HUES64 (cell line): ENCODE measurements at regions not wholly inside any gene's neighbourhood (a gene's known extent, or its start where the extent isn't known, plus 50 kb on each side); places are given as distances from the start of the nearest gene placed in this dataset.

Source experiments
- H3K27ac ChIP-seq: 2 replicates; pipeline ENCODE4 v1.7.0; 2013; ENCODE audit warnings: low read depth, low read length, inconsistent platforms
- H3K27me3 ChIP-seq: 2 replicates; pipeline ENCODE4 v1.6.1; 2013; ENCODE audit warnings: mild to moderate bottlenecking, low read length; ENCODE audit not compliant: insufficient read depth
- H3K36me3 ChIP-seq: 2 replicates; pipeline ENCODE4 v1.6.1; 2013; ENCODE audit warnings: mild to moderate bottlenecking, low read length; ENCODE audit not compliant: insufficient read depth
- H3K4me1 ChIP-seq: 2 replicates; pipeline ENCODE4 v1.6.1; 2013; ENCODE audit warnings: mild to moderate bottlenecking, low read length, moderate library complexity; ENCODE audit not compliant: insufficient read depth
- H3K4me3 ChIP-seq: 2 replicates; pipeline ENCODE4 v1.5.1; 2013; ENCODE audit warnings: mild to moderate bottlenecking, low read length, moderate library complexity
- H3K9ac ChIP-seq: 2 replicates; pipeline ENCODE4 v1.6.1; 2013; ENCODE audit warnings: mild to moderate bottlenecking, low read depth, low read length
- H3K9me3 ChIP-seq: 2 replicates; pipeline ENCODE4 v1.6.1; 2013; ENCODE audit warnings: low read depth, low read length; ENCODE audit not compliant: insufficient read depth
- WGBS: fragments of 150-250, 120-280 bp; methylation state at CpG from one replicate; pipeline ENCODE4 v1.1.7; 2013; ENCODE audit warnings: missing lambda C conversion rate; 5-methylcytosine and 5-hydroxymethylcytosine counted together

GRCh38 chr2:22683914-22684313 is 701.1 kb upstream of the KLHL29 start:
- Histone ChIP-seq H3K36me3 (no peaks in the 10 kb centered on the region), H3K27ac (no peak overlapping the region), H3K9ac (no peak overlapping the region), H3K4me1 (no peaks in the 10 kb centered on the region), H3K9me3 (no peaks in the 10 kb centered on the region), H3K27me3 (no peaks in the 10 kb centered on the region), H3K4me3 (no peak overlapping the region)
- 94% methylated on average over 1 of the region's 1 CpG for WGBS

GRCh38 chr2:22690096-22690495 is 694.9 kb upstream of the KLHL29 start:
- Histone ChIP-seq H3K36me3 (no peaks in the 10 kb centered on the region), H3K9ac (no peak overlapping the region), H3K27me3 (no peaks in the 10 kb centered on the region), H3K4me3 (no peak overlapping the region), H3K27ac (no peak overlapping the region), H3K9me3 (no peaks in the 10 kb centered on the region), H3K4me1 (peaks cover 9% of the 10 kb centered on the region)
- no CpG with 5 or more reads among the region's 1 CpG for WGBS

GRCh38 chr2:22691666-22692065 is 693.3 kb upstream of the KLHL29 start:
- 94% methylated on average over 5 of the region's 5 CpGs for WGBS
- H3K36me3 ChIP-seq: no peaks in the 10 kb centered on the region
- peaks cover 15% of the 10 kb centered on the region for H3K4me1 ChIP-seq
- no peak overlapping the region for H3K9ac ChIP-seq
- no peak overlapping the region for H3K27ac ChIP-seq
- no peaks in the 10 kb centered on the region for H3K9me3 ChIP-seq
- H3K4me3 ChIP-seq: no peak overlapping the region
- H3K27me3 ChIP-seq: no peaks in the 10 kb centered on the region

- peaks cover 15% of the 10 kb centered on the region for H3K4me1 ChIP-seq
- no peak overlapping the region for H3K9ac ChIP-seq
- no peak overlapping the region for H3K27ac ChIP-seq
- H3K4me3 ChIP-seq: no peak overlapping the region
- H3K36me3 ChIP-seq: no peaks in the 10 kb centered on the region
- no peaks in the 10 kb centered on the region for H3K9me3 ChIP-seq
- no peaks in the 10 kb centered on the region for H3K27me3 ChIP-seq
- WGBS: 95% methylated on average over 2 of the region's 2 CpGs
Observed at GRCh38 chr2:22692746-22693145, 692.2 kb upstream of the KLHL29 start.

- Histone ChIP-seq H3K36me3 (no peaks in the 10 kb centered on the region), H3K27ac (no peak overlapping the region), H3K9ac (no peak overlapping the region)
Observed at GRCh38 chr2:22694300-22694699, 690.7 kb upstream of the KLHL29 start.

GRCh38 chr2:22694856-22695255 is 690.1 kb upstream of the KLHL29 start:
- no peaks in the 10 kb centered on the region for H3K9me3 ChIP-seq
- 0 out of 2 replicates have a peak overlapping the region, but pooled peaks have one; percentile 25 for H3K27ac ChIP-seq
- no peak overlapping the region for H3K9ac ChIP-seq
- H3K36me3 ChIP-seq: no peaks in the 10 kb centered on the region
- peaks cover 15% of the 10 kb centered on the region for H3K4me1 ChIP-seq
- no peak overlapping the region for H3K4me3 ChIP-seq
- H3K27me3 ChIP-seq: no peaks in the 10 kb centered on the region
- 27% methylated on average over 1 of the region's 1 CpG for WGBS

More at GRCh38 chr2:22694300-22694699, 690.7 kb upstream of the KLHL29 start:
- Histone ChIP-seq H3K9me3 (no peaks in the 10 kb centered on the region), H3K4me1 (peaks cover 15% of the 10 kb centered on the region), H3K4me3 (peak overlapping the region; percentile 13; the same call in 1 of the 2 replicates), H3K27me3 (no peaks in the 10 kb centered on the region)
- 89% methylated on average over 2 of the region's 2 CpGs for WGBS

GRCh38 chr2:22697054-22697788 is 687.8 kb upstream of the KLHL29 start:
- WGBS: 94% methylated on average over 4 of the region's 4 CpGs
- Histone ChIP-seq H3K36me3 (no peaks in the 10 kb centered on the region), H3K4me1 (peaks cover 15% of the 10 kb centered on the region), H3K4me3 (no peak overlapping the region), H3K9ac (no peak overlapping the region), H3K9me3 (no peaks in the 10 kb centered on the region), H3K27me3 (no peaks in the 10 kb centered on the region), H3K27ac (no peak overlapping the region)

- Histone ChIP-seq H3K27ac (no peak overlapping the region), H3K4me3 (no peak overlapping the region), H3K9ac (no peak overlapping the region), H3K4me1 (no peaks in the 10 kb centered on the region), H3K9me3 (no peaks in the 10 kb centered on the region), H3K27me3 (no peaks in the 10 kb centered on the region), H3K36me3 (no peaks in the 10 kb centered on the region)
- 96% methylated on average over 2 of the region's 2 CpGs for WGBS
Observed at GRCh38 chr2:22701561-22702160, 683.3 kb upstream of the KLHL29 start.

- Histone ChIP-seq H3K36me3 (no peaks in the 10 kb centered on the region), H3K4me1 (no peaks in the 10 kb centered on the region), H3K9me3 (no peaks in the 10 kb centered on the region), H3K27me3 (no peaks in the 10 kb centered on the region), H3K9ac (no peak overlapping the region), H3K4me3 (no peak overlapping the region), H3K27ac (no peak overlapping the region)
- WGBS: 82% methylated on average over 1 of the region's 1 CpG
Observed at GRCh38 chr2:22703286-22703920, 681.6 kb upstream of the KLHL29 start.

- no peaks in the 10 kb centered on the region for H3K36me3 ChIP-seq
- H3K4me1 ChIP-seq: no peaks in the 10 kb centered on the region
- H3K9me3 ChIP-seq: peaks cover 12% of the 10 kb centered on the region; the same call in 1 of the 2 replicates
- H3K27ac ChIP-seq: no peak overlapping the region
- no peak overlapping the region for H3K9ac ChIP-seq
- no peak overlapping the region for H3K4me3 ChIP-seq
- no peaks in the 10 kb centered on the region for H3K27me3 ChIP-seq
Observed at GRCh38 chr2:22719396-22719795, 665.6 kb upstream of the KLHL29 start.

GRCh38 chr2:22729466-22729865 is 655.5 kb upstream of the KLHL29 start:
- WGBS: 94% methylated on average over 4 of the region's 5 CpGs
- Histone ChIP-seq H3K27me3 (no peaks in the 10 kb centered on the region), H3K9me3 (peaks cover 3% of the 10 kb centered on the region; the same call in 1 of the 2 replicates), H3K4me3 (no peak overlapping the region), H3K4me1 (no peaks in the 10 kb centered on the region), H3K36me3 (no peaks in the 10 kb centered on the region), H3K27ac (no peak overlapping the region), H3K9ac (no peak overlapping the region)
